ENCODE measurements at regions not wholly inside any gene's neighbourhood (a gene's known extent, or its start where the extent isn't known, plus 50 kb on each side); places are given as distances from the start of the nearest gene placed in this dataset.
"Not testable (repeated sequence)": the region's sequence is repeated elsewhere in the genome, so short reads cannot be mapped to it uniquely, and the experiment has no call there.

DNA sequence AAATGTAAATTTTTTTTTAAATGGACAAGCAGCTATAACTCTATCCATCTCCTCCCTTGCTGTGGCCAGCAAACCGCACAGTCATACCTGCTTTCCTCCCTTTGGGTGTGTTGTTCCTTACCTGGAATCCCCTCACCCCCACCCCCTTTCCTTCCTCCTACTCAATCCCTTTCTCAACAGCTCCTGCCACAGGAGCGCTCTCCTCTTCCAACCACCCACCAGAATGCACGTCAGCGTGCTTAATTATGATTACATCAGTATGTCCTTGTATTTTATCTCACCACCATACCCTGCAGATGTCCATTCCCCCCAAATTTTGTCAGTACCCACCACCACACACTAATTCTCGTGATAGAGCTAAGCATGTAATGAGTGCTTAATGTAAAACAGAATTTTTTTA is 60.9 kb upstream of the LMO2 start:
- Histone ChIP-seq H3K36me3 (replicated peaks; ENCODE audit: insufficient read depth, low read depth) (no peaks in the 10 kb centered on the region), H3K4me1 (ENCODE audit: insufficient read depth) (no peaks in the 10 kb centered on the region), H3K27me3 (peaks cover 4% of the 10 kb centered on the region), H3K4me3 (no peak overlapping the region), H3K9me2 (replicated peaks; ENCODE audit: insufficient read depth) (no peaks in the 10 kb centered on the region), H3K4me2 (no peak overlapping the region), H3K79me2 (no peaks in the 10 kb centered on the region), H2AFZ (no peak overlapping the region), H3K9me3 (ENCODE audit: low read depth) (no peaks in the 10 kb centered on the region), H4K20me1 (ENCODE audit: insufficient read depth, poor library complexity, severe bottlenecking) (no peaks in the 10 kb centered on the region), H3K27ac (no peak overlapping the region)
- TF ChIP-seq EZH2 (IDR thresholded peaks at IDR 0.05; ENCODE audit: borderline replicate concordance) (no peak), EZH2phosphoT487 (IDR thresholded peaks at IDR 0.05; ENCODE audit: low read depth, severe bottlenecking, unreplicated experiment) (no peak)
- TF ChIP-seq, protein P1, sequence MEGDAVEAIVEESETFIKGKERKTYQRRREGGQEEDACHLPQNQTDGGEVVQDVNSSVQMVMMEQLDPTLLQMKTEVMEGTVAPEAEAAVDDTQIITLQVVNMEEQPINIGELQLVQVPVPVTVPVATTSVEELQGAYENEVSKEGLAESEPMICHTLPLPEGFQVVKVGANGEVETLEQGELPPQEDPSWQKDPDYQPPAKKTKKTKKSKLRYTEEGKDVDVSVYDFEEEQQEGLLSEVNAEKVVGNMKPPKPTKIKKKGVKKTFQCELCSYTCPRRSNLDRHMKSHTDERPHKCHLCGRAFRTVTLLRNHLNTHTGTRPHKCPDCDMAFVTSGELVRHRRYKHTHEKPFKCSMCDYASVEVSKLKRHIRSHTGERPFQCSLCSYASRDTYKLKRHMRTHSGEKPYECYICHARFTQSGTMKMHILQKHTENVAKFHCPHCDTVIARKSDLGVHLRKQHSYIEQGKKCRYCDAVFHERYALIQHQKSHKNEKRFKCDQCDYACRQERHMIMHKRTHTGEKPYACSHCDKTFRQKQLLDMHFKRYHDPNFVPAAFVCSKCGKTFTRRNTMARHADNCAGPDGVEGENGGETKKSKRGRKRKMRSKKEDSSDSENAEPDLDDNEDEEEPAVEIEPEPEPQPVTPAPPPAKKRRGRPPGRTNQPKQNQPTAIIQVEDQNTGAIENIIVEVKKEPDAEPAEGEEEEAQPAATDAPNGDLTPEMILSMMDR (IDR thresholded peaks at IDR 0.05; ENCODE audit: poor library complexity): no peak
- WGBS (ENCODE audit: low lambda C conversion rate, missing lambda C conversion rate): 89% methylated on average over 5 of the region's 5 CpGs
- DNase-seq (ENCODE audit: low spot score): no peak

DNA sequence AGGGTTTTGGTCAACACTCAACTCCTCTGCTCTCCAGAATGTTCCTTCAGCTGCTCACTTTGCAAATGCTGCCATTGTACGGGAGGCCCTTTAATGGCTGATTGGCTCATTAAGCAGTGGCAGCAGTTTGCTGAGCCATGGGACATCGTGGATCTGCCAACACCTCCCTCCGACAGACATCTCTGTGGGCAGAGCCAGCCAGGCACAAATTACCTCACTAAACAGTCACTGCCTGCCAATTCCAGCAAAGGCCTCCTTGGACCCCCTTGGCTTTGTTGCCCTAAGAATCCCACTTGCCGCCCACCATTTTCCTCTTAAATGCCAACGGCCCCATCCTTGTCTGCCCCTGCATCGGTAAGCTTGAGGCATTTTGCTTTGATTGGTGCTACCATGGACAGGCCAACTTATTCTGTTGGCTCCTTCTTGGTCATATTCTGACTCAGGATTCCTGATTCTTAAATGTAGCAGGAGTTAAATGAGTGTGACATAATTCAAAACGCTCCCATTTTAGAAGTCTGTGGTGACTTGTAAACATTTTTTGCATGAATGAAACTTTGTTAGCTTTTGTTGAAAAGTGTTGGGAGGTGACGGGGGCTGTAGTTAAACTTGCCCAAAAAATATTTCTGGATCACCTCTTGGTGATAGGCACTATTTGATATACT is 57.5 kb upstream of the LMO2 start:
- no peaks in the 10 kb centered on the region for H3K4me1 ChIP-seq (ENCODE audit: insufficient read depth)
- H3K27me3 ChIP-seq: no peaks in the 10 kb centered on the region
- H4K20me1 ChIP-seq (ENCODE audit: insufficient read depth, poor library complexity, severe bottlenecking): no peaks in the 10 kb centered on the region
- H3K9me3 ChIP-seq (ENCODE audit: low read depth): no peaks in the 10 kb centered on the region
- no peak overlapping the region for H2AFZ ChIP-seq
- no peaks in the 10 kb centered on the region for H3K79me2 ChIP-seq
- WGBS (ENCODE audit: low lambda C conversion rate, missing lambda C conversion rate): 84% methylated on average over 8 of the region's 8 CpGs
- no peak for TF ChIP-seq EZH2phosphoT487 (IDR thresholded peaks at IDR 0.05; ENCODE audit: low read depth, severe bottlenecking, unreplicated experiment)
- TF ChIP-seq, protein P1 (IDR thresholded peaks at IDR 0.05; ENCODE audit: poor library complexity): no peak
- no peak for TF ChIP-seq EZH2 (IDR thresholded peaks at IDR 0.05; ENCODE audit: borderline replicate concordance)
- H3K9me2 ChIP-seq (replicated peaks; ENCODE audit: insufficient read depth): no peaks in the 10 kb centered on the region
- no peak overlapping the region for H3K4me3 ChIP-seq
- H3K36me3 ChIP-seq (replicated peaks; ENCODE audit: insufficient read depth, low read depth): no peaks in the 10 kb centered on the region
- H3K4me2 ChIP-seq: no peak overlapping the region
- no peak overlapping the region for H3K27ac ChIP-seq
- DNase-seq (ENCODE audit: low spot score): no peak

DNA sequence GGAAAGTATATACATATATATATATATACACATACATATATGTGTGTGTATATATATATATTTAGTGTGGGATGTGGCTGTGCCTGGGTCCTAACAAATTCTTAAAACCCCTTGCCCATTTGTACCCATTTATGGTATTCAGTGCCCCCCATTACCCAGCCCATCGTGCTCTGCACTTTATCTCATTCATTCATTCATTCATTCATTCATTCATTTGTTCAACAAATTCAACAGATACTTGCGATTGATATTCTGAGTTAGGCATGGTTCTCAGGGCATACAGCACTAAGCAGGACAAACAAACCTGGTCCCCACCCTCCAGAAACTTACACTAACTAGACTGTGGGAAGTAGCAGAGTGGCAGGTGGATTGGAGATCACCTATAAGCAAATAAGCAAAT is 56.6 kb upstream of the LMO2 start:
- H4K20me1 ChIP-seq (ENCODE audit: insufficient read depth, poor library complexity, severe bottlenecking): no peaks in the 10 kb centered on the region
- H3K27ac ChIP-seq: no peak overlapping the region
- H2AFZ ChIP-seq: no peak overlapping the region
- TF ChIP-seq EZH2 (IDR thresholded peaks at IDR 0.05; ENCODE audit: borderline replicate concordance): no peak
- no peak for TF ChIP-seq EZH2phosphoT487 (IDR thresholded peaks at IDR 0.05; ENCODE audit: low read depth, severe bottlenecking, unreplicated experiment)
- TF ChIP-seq, protein P1 (IDR thresholded peaks at IDR 0.05; ENCODE audit: poor library complexity): no peak
- H3K27me3 ChIP-seq: no peaks in the 10 kb centered on the region
- no peak overlapping the region for H3K4me2 ChIP-seq
- H3K9me2 ChIP-seq (replicated peaks; ENCODE audit: insufficient read depth): no peaks in the 10 kb centered on the region
- WGBS (ENCODE audit: low lambda C conversion rate, missing lambda C conversion rate): 85% methylated on average over 2 of the region's 2 CpGs
- DNase-seq (ENCODE audit: low spot score): no peak
- no peaks in the 10 kb centered on the region for H3K9me3 ChIP-seq (ENCODE audit: low read depth)
- no peaks in the 10 kb centered on the region for H3K36me3 ChIP-seq (replicated peaks; ENCODE audit: insufficient read depth, low read depth)
- no peaks in the 10 kb centered on the region for H3K79me2 ChIP-seq
- no peaks in the 10 kb centered on the region for H3K4me1 ChIP-seq (ENCODE audit: insufficient read depth)
- H3K4me3 ChIP-seq: no peak overlapping the region

DNA sequence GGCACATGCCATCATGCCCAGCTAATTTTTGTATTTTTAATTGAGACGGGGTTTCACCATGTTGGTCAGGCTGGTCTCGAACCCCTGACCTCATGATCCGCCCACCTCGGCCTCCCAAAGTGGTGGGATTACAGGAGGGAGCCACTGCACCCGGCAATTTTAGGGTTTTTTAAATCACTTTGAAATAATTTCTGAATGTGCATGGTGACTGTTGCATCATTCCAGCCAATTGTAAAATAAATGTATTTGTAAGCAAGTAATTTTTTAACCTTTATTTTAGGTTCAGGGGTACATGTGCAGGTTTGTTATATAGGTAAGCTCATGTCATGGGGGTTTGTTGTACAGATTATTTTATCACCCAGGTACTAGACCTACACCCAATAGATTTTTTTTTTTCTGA is 56.0 kb upstream of the LMO2 start:
- not testable (repeated sequence) for H3K4me2 ChIP-seq; H3K36me3 ChIP-seq (replicated peaks; ENCODE audit: insufficient read depth, low read depth); H3K27me3 ChIP-seq; H3K9me3 ChIP-seq (ENCODE audit: low read depth); H3K9me2 ChIP-seq (replicated peaks; ENCODE audit: insufficient read depth); DNase-seq (ENCODE audit: low spot score); H2AFZ ChIP-seq; H3K79me2 ChIP-seq; H4K20me1 ChIP-seq (ENCODE audit: insufficient read depth, poor library complexity, severe bottlenecking); H3K4me3 ChIP-seq; H3K4me1 ChIP-seq (ENCODE audit: insufficient read depth); H3K27ac ChIP-seq
- WGBS (ENCODE audit: low lambda C conversion rate, missing lambda C conversion rate): 93% methylated on average over 5 of the region's 5 CpGs
